ENCODE measurements at regions not wholly inside any gene's neighbourhood (a gene's known extent, or its start where the extent isn't known, plus 50 kb on each side); places are given as distances from the start of the nearest gene placed in this dataset.

DNA sequence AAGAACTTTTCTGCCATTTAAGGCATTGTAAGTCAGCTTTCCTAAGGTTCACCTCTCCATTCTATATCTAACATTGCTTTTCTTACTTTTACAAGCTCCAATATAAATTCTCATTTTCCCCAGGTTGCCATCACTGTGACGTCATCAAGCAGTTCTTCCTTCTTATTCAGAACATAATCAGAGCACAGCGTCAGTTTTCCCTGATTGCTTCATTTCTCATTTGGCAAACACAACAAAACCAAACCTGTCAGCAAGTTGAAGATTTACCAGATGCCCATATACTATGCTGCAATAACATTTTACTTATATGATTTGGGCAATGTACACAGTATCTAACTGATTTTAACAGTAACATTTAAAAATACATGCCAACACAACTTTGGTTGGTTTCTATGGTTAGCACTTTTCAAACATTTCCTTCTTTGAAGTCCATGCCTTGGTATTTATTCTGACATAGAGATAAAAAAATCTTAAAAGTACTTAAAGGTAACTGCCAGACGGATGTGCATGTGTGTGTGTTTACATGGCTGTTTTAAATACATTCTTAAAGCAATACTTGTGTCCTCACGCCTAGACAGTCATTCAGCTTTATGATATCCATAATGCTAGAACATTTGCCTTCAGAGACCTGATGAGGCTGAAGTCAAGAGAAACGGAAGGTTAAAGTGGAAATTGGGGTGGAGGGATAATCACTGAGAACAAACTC is 264.0 kb downstream of the KLF12 start:
- Histone ChIP-seq H2AFZ (ENCODE audit: low read depth, low read length, poor library complexity, severe bottlenecking) (no peak overlapping the region), H3K9me2 (ENCODE audit: insufficient read depth) (no peaks in the 10 kb centered on the region), H3K36me3 (ENCODE audit: control insufficient read depth in 1 of 2, insufficient read depth in 2 of 2, low read length in 2 of 2) (no peaks in the 10 kb centered on the region), H3K4me2 (ENCODE audit: low read length) (no peak overlapping the region), H3K27me3 (ENCODE audit: insufficient read depth, low read length) (no peaks in the 10 kb centered on the region), H3K9me3 (ENCODE audit: control insufficient read depth in 1 of 2, insufficient read depth in 1 of 2, low read depth in 1 of 2, low read length in 2 of 2) (no peaks in the 10 kb centered on the region), H3K27ac (ENCODE audit: low read depth, low read length) (no peak overlapping the region), H3K79me2 (ENCODE audit: insufficient read depth, low read length) (no peaks in the 10 kb centered on the region), H3K4me1 (ENCODE audit: control insufficient read depth in 1 of 2, insufficient read depth in 2 of 2, low read length in 2 of 2) (peaks cover 0 to 7% of the 10 kb centered on the region in 2 experiments; a peak in 1 of 4 replicates), H3K9ac (ENCODE audit: low read length) (no peak overlapping the region), H3K4me3 (replicated peaks in 1 of 2; ENCODE audit: low read depth in 1 of 2, low read length in 2 of 2) (no peak overlapping the region), H4K20me1 (ENCODE audit: insufficient read depth) (no peaks in the 10 kb centered on the region)
- no peak for TF ChIP-seq CBX3 (IDR thresholded peaks at IDR 0.05; ENCODE audit: low read depth)
- TF ChIP-seq, protein P1, sequence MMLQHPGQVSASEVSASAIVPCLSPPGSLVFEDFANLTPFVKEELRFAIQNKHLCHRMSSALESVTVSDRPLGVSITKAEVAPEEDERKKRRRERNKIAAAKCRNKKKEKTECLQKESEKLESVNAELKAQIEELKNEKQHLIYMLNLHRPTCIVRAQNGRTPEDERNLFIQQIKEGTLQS (IDR thresholded peaks at IDR 0.05) = no peak
- TF ChIP-seq, protein P2, sequence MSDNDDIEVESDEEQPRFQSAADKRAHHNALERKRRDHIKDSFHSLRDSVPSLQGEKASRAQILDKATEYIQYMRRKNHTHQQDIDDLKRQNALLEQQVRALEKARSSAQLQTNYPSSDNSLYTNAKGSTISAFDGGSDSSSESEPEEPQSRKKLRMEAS (IDR thresholded peaks at IDR 0.05) = no peak
- no peak for TF ChIP-seq EGR1 (IDR thresholded peaks at IDR 0.05; ENCODE audit: low read depth)
- no peak for TF ChIP-seq ZFX (IDR thresholded peaks at IDR 0.05)
- ATAC-seq (no peak), DNase-seq (ENCODE audit: low read depth, low spot score) (no peak)
- BruUV-seq (replicated peaks) = no TSS peak
- CTCF ChIA-PET = no interaction called here
- intact Hi-C loops (cut with micrococcal nuclease) = no loop called here
- RAD21 ChIA-PET (ENCODE audit: low non-redundant PET in 1 of 2, low total read pairs in 2 of 2, uncharacterized antibody in 2 of 2, unreplicated experiment in 2 of 2) = no interaction called here
- POLR2A ChIA-PET = no interaction called here

DNA sequence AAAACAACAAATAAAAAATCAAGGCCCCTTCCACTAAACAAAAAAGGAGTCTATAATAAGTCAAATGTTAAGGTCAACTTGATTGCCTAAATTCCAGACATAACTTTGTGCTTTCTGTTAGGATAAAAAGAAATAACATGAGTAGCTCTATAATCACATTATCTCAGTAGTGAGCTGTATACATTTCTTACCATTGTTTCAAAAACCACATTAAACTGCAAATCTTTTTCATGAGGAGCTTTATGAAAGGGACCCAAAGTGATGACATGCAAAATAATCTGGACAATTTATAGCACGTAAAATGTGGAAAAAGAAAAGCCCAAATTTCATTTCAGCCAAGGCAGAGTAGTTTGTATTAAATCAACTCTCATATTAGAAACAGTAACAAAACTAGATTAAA is 269.2 kb downstream of the KLF12 start:
- Histone ChIP-seq H3K36me3 (ENCODE audit: control insufficient read depth in 1 of 2, insufficient read depth in 2 of 2, low read length in 2 of 2) (no peaks in the 10 kb centered on the region), H3K4me2 (ENCODE audit: low read length) (no peak overlapping the region), H3K9me2 (ENCODE audit: insufficient read depth) (no peaks in the 10 kb centered on the region), H3K9me3 (ENCODE audit: control insufficient read depth in 1 of 2, insufficient read depth in 1 of 2, low read depth in 1 of 2, low read length in 2 of 2) (no peaks in the 10 kb centered on the region), H3K4me1 (ENCODE audit: control insufficient read depth in 1 of 2, insufficient read depth in 2 of 2, low read length in 2 of 2) (no peaks in the 10 kb centered on the region), H2AFZ (ENCODE audit: low read depth, low read length, poor library complexity, severe bottlenecking) (no peak overlapping the region), H3K27ac (ENCODE audit: low read depth, low read length) (no peak overlapping the region), H3K27me3 (ENCODE audit: insufficient read depth, low read length) (no peaks in the 10 kb centered on the region), H3K9ac (ENCODE audit: low read length) (no peak overlapping the region), H3K79me2 (ENCODE audit: insufficient read depth, low read length) (no peaks in the 10 kb centered on the region), H3K4me3 (replicated peaks in 1 of 2; ENCODE audit: low read depth in 1 of 2, low read length in 2 of 2) (no peak overlapping the region), H4K20me1 (ENCODE audit: insufficient read depth) (no peaks in the 10 kb centered on the region)
- intact Hi-C loops (cut with micrococcal nuclease) = no loop called here
- DNase-seq (ENCODE audit: low read depth, low spot score) (no peak), ATAC-seq (no peak)
- BruUV-seq (replicated peaks) = no TSS peak
- RAD21 ChIA-PET (ENCODE audit: low non-redundant PET in 1 of 2, low total read pairs in 2 of 2, uncharacterized antibody in 2 of 2, unreplicated experiment in 2 of 2) = no interaction called here
- CTCF ChIA-PET = no interaction called here
- POLR2A ChIA-PET = no interaction called here
- TF ChIP-seq, protein P3, sequence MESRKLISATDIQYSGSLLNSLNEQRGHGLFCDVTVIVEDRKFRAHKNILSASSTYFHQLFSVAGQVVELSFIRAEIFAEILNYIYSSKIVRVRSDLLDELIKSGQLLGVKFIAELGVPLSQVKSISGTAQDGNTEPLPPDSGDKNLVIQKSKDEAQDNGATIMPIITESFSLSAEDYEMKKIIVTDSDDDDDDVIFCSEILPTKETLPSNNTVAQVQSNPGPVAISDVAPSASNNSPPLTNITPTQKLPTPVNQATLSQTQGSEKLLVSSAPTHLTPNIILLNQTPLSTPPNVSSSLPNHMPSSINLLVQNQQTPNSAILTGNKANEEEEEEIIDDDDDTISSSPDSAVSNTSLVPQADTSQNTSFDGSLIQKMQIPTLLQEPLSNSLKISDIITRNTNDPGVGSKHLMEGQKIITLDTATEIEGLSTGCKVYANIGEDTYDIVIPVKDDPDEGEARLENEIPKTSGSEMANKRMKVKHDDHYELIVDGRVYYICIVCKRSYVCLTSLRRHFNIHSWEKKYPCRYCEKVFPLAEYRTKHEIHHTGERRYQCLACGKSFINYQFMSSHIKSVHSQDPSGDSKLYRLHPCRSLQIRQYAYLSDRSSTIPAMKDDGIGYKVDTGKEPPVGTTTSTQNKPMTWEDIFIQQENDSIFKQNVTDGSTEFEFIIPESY (IDR thresholded peaks at IDR 0.05; ENCODE audit: extremely low read depth, insufficient replicate concordance, low read length) = no peak
- TF ChIP-seq SP1 (IDR thresholded peaks at IDR 0.05; ENCODE audit: low read depth) = no peak
- TF ChIP-seq, protein P4, sequence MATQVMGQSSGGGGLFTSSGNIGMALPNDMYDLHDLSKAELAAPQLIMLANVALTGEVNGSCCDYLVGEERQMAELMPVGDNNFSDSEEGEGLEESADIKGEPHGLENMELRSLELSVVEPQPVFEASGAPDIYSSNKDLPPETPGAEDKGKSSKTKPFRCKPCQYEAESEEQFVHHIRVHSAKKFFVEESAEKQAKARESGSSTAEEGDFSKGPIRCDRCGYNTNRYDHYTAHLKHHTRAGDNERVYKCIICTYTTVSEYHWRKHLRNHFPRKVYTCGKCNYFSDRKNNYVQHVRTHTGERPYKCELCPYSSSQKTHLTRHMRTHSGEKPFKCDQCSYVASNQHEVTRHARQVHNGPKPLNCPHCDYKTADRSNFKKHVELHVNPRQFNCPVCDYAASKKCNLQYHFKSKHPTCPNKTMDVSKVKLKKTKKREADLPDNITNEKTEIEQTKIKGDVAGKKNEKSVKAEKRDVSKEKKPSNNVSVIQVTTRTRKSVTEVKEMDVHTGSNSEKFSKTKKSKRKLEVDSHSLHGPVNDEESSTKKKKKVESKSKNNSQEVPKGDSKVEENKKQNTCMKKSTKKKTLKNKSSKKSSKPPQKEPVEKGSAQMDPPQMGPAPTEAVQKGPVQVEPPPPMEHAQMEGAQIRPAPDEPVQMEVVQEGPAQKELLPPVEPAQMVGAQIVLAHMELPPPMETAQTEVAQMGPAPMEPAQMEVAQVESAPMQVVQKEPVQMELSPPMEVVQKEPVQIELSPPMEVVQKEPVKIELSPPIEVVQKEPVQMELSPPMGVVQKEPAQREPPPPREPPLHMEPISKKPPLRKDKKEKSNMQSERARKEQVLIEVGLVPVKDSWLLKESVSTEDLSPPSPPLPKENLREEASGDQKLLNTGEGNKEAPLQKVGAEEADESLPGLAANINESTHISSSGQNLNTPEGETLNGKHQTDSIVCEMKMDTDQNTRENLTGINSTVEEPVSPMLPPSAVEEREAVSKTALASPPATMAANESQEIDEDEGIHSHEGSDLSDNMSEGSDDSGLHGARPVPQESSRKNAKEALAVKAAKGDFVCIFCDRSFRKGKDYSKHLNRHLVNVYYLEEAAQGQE (IDR thresholded peaks at IDR 0.05; ENCODE audit: low read depth) = no peak
- TF ChIP-seq EZH2 (IDR thresholded peaks at IDR 0.05) = no peak
- no peak for TF ChIP-seq ZFX (IDR thresholded peaks at IDR 0.05)
- TF ChIP-seq CEBPB (IDR thresholded peaks at IDR 0.05; ENCODE audit: low read depth) = no peak
- no peak for TF ChIP-seq FOSL1 (IDR thresholded peaks at IDR 0.05; ENCODE audit: low read depth)
- TF ChIP-seq, protein P5, sequence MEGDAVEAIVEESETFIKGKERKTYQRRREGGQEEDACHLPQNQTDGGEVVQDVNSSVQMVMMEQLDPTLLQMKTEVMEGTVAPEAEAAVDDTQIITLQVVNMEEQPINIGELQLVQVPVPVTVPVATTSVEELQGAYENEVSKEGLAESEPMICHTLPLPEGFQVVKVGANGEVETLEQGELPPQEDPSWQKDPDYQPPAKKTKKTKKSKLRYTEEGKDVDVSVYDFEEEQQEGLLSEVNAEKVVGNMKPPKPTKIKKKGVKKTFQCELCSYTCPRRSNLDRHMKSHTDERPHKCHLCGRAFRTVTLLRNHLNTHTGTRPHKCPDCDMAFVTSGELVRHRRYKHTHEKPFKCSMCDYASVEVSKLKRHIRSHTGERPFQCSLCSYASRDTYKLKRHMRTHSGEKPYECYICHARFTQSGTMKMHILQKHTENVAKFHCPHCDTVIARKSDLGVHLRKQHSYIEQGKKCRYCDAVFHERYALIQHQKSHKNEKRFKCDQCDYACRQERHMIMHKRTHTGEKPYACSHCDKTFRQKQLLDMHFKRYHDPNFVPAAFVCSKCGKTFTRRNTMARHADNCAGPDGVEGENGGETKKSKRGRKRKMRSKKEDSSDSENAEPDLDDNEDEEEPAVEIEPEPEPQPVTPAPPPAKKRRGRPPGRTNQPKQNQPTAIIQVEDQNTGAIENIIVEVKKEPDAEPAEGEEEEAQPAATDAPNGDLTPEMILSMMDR (IDR thresholded peaks at IDR 0.05 in 2 of 3, conservative IDR thresholded peaks at IDR 0.05 in 1 of 3; ENCODE audit: borderline replicate concordance in 1 of 3, insufficient read depth in 1 of 3, low read depth in 2 of 3, low read length in 2 of 3) = no peak
- no peak for TF ChIP-seq POLR2A (IDR thresholded peaks at IDR 0.05; ENCODE audit: borderline replicate concordance, extremely low read depth, insufficient read depth, insufficient read length)

Data from HCT116 (cell line).